H1 (cell line): ENCODE measurements at regions not wholly inside any gene's neighbourhood (a gene's known extent, or its start where the extent isn't known, plus 50 kb on each side); places are given as distances from the start of the nearest gene placed in this dataset.

ENCODE experiments used
- HDAC6 ChIP-seq: IDR thresholded peaks from one replicate; pipeline ENCODE4 v1.7.1; 2012; ENCODE audit warnings: low read depth, mild to moderate bottlenecking, inconsistent platforms, low read length, moderate library complexity
- POLR2A ChIP-seq, 2 experiments: IDR thresholded peaks; 1 replicate in 1 of 2; 2 replicates in 1 of 2; pipeline ENCODE4 v1.6.1; 2011; ENCODE audit warnings: low read depth in 2 of 2, low read length in 2 of 2, mild to moderate bottlenecking in 2 of 2; ENCODE audit errors: control extremely low read depth in 1 of 2

DNA sequence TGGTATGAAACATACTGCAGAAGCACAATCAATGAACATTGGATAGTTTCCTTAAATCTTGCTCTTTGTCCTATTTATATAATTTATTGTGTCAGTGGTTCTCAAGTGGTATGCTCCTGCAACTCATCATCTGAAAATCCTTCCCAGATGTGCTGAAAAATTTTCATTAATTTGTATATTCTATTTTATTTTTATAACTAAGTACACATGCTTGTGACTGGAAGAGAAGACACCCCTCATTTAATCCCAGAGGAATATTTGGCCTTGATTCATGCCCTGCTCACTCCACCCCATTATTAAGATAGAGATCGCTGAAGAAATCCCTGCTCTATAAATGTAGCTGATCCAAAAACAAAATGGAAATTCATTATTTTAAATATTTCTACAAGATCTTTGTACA lies 870.5 kb upstream of the CXADR start (continued):
- TF ChIP-seq POLR2A (IDR thresholded peaks at IDR 0.05; ENCODE audit: control extremely low read depth in 1 of 2, low read depth in 2 of 2, low read length in 2 of 2) (no peak), HDAC6 (no peak)
